NCI-H1092 (cell line): ENCODE measurements at regions not wholly inside any gene's neighbourhood (a gene's known extent, or its start where the extent isn't known, plus 50 kb on each side); places are given as distances from the start of the nearest gene placed in this dataset.

Experiments
- DNase-seq: peaks from one replicate; lab custom pipeline; 2025; lab: John Stamatoyannopoulos, UW

- DNase-seq, result no peak
These were observed 413.6 kb downstream of the TRIML1 start for GRCh38 chr4:188552741-188553275.

- no peak for DNase-seq
These were observed 415.2 kb downstream of the TRIML1 start for GRCh38 chr4:188554413-188554812.

- DNase-seq, result no peak
These were observed 433.9 kb downstream of the TRIML1 start for GRCh38 chr4:188573104-188573503.

- DNase-seq, result no peak
These were observed 439.4 kb downstream of the TRIML1 start for GRCh38 chr4:188578657-188579056.

- DNase-seq, result no peak
These were observed 456.8 kb downstream of the TRIML1 start for GRCh38 chr4:188596021-188596420.

GRCh38 chr4:188603646-188604045 is 464.4 kb downstream of the TRIML1 start:
- DNase-seq, result no peak

GRCh38 chr4:188606635-188607034 is 467.4 kb downstream of the TRIML1 start:
- DNase-seq, result no peak

GRCh38 chr4:188611143-188611542 is 471.9 kb downstream of the TRIML1 start:
- DNase-seq, result no peak

- no peak for DNase-seq
These were observed 473.4 kb downstream of the TRIML1 start for GRCh38 chr4:188612659-188613058.

- no peak for DNase-seq
These were observed 474.7 kb downstream of the TRIML1 start for GRCh38 chr4:188613976-188614375.

- DNase-seq, result no peak
These were observed 480.4 kb downstream of the TRIML1 start for GRCh38 chr4:188619456-188620149.

GRCh38 chr4:188620608-188621007 is 481.4 kb downstream of the TRIML1 start:
- DNase-seq, result no peak

GRCh38 chr4:188623314-188623854 is 484.1 kb downstream of the TRIML1 start:
- no peak for DNase-seq

GRCh38 chr4:188624370-188624769 is 485.1 kb downstream of the TRIML1 start:
- DNase-seq, result no peak

GRCh38 chr4:188627892-188628291 is 488.7 kb downstream of the TRIML1 start:
- no peak for DNase-seq

GRCh38 chr4:188639479-188640100 is 500.3 kb downstream of the TRIML1 start:
- no peak for DNase-seq

- no peak for DNase-seq
These were observed 508.7 kb downstream of the TRIML1 start for GRCh38 chr4:188647820-188648370.

- no peak for DNase-seq
These were observed 510.4 kb downstream of the TRIML1 start for GRCh38 chr4:188649635-188650034.

- no peak for DNase-seq
These were observed 511.3 kb downstream of the TRIML1 start for GRCh38 chr4:188650516-188650915.

GRCh38 chr4:188657365-188657764 is 518.1 kb downstream of the TRIML1 start:
- no peak for DNase-seq

- DNase-seq, result no peak
These were observed 519.8 kb downstream of the TRIML1 start for GRCh38 chr4:188658958-188659522.

GRCh38 chr4:188660796-188661195 is 521.6 kb downstream of the TRIML1 start:
- DNase-seq, result no peak

- no peak for DNase-seq
These were observed 522.3 kb downstream of the TRIML1 start for GRCh38 chr4:188661502-188661901.
